OCI-LY1 (cell line): ENCODE measurements at regions not wholly inside any gene's neighbourhood (a gene's known extent, or its start where the extent isn't known, plus 50 kb on each side); places are given as distances from the start of the nearest gene placed in this dataset.

Source experiments
- H2AFZ ChIP-seq: fragments of 200-600 bp; sonication (generic), shearing (Covaris generic); 2 replicates; pipeline ENCODE4 v1.6.0; 2014; ENCODE audit warnings: antibody characterized with exemption, mild to moderate bottlenecking, low read length
- H3F3A ChIP-seq: fragments of 200-600 bp; sonication (generic), shearing (Covaris generic); 2 replicates; pipeline ENCODE4 v1.6.0; 2014; ENCODE audit warnings: mild to moderate bottlenecking, antibody characterized with exemption, low read length, moderate library complexity; ENCODE audit not compliant: insufficient read depth
- H3K27ac ChIP-seq: fragments of 200-600 bp; sonication (generic); 2 replicates; pipeline ENCODE4 v1.5.1; 2014; ENCODE audit warnings: low read length, mixed run types, mild to moderate bottlenecking, low read depth; ENCODE audit not compliant: poor library complexity, severe bottlenecking
- H3K27me3 ChIP-seq: fragments of 200-600 bp; sonication (generic); 2 replicates; pipeline ENCODE4 v1.6.0; 2014; ENCODE audit warnings: antibody characterized with exemption, mild to moderate bottlenecking, low read length, moderate library complexity; ENCODE audit not compliant: insufficient read depth
- H3K36me3 ChIP-seq: fragments of 200-600 bp; sonication (generic); 2 replicates; pipeline ENCODE4 v1.6.1; 2014; ENCODE audit warnings: mild to moderate bottlenecking, antibody characterized with exemption, low read length, moderate library complexity, mixed read lengths; ENCODE audit not compliant: insufficient read depth
- H3K4me1 ChIP-seq: fragments of 200-600 bp; sonication (generic); 2 replicates; pipeline ENCODE4 v1.5.1; 2014; ENCODE audit warnings: mild to moderate bottlenecking, low read length, moderate library complexity; ENCODE audit not compliant: insufficient read depth, severe bottlenecking
- H3K4me2 ChIP-seq: fragments of 200-600 bp; sonication (generic), shearing (Covaris generic); 2 replicates; pipeline ENCODE4 v1.6.1; 2014; ENCODE audit warnings: low read length
- H3K4me3 ChIP-seq: fragments of 200-600 bp; sonication (generic); 2 replicates; pipeline ENCODE4 v1.5.1; 2014; ENCODE audit warnings: low read length, low read depth, mild to moderate bottlenecking, mixed read lengths; ENCODE audit not compliant: poor library complexity, severe bottlenecking
- H3K79me2 ChIP-seq: fragments of 200-600 bp; shearing (Covaris generic); 2 replicates; pipeline ENCODE4 v1.6.1; 2016; ENCODE audit warnings: mixed run types, low read length, mixed read lengths; ENCODE audit not compliant: insufficient read depth
- H3K9ac ChIP-seq: fragments of 200-600 bp; sonication (generic), shearing (Covaris generic); 2 replicates; pipeline ENCODE4 v1.6.1; 2014; ENCODE audit warnings: mild to moderate bottlenecking, low read length, mixed read lengths
- H3K9me2 ChIP-seq: fragments of 200-600 bp; sonication (generic), shearing (Covaris generic); 2 replicates; pipeline ENCODE4 v1.6.1; 2014; ENCODE audit warnings: low read depth, mild to moderate bottlenecking, low read length, mixed read lengths
- H3K9me3 ChIP-seq: fragments of 200-600 bp; shearing (Covaris generic); 2 replicates; pipeline ENCODE4 v1.6.1; 2014; ENCODE audit warnings: low read length, mixed read lengths
- H4K20me1 ChIP-seq: fragments of 200-600 bp; sonication (generic), shearing (Covaris generic); 2 replicates; pipeline ENCODE4 v1.6.0; 2016; ENCODE audit warnings: mild to moderate bottlenecking, low read length; ENCODE audit not compliant: insufficient read depth
- EZH2 ChIP-seq: fragments of 200-600 bp; sonication (generic), shearing (Covaris generic); IDR thresholded peaks from 2 replicates; pipeline ENCODE4 v1.8.0; 2017; ENCODE audit warnings: borderline replicate concordance, mixed run types, mild to moderate bottlenecking, antibody characterized with exemption, low read length, moderate library complexity, mixed read lengths
- TF ChIP-seq, protein P1 (sequence below): fragments of 200-600 bp; sonication (generic), shearing (Covaris generic); IDR thresholded peaks from 2 replicates; pipeline ENCODE4 v1.5.1; 2017; ENCODE audit warnings: mild to moderate bottlenecking, antibody characterized with exemption, low read length, moderate library complexity, mixed read lengths

DNA sequence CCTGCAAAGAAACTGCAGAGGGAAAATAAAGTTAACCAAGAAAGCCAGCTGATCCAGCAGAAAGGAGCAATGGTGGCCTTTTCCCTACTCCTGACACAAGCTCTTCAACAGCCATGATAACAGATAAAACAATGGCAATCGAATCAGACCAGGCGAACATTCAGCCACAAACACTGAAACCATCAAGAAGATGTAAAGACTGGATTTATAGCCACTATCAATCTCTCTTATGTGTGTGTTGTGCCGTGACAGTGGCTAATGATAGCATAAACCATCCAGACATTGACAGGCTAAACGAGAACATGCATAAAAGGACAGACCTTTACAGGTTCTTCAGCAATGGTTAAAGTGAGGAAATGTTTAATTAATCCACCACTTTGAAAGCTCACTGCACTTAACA lies 78.1 kb upstream of the RAB4A start:
- Histone ChIP-seq H3K4me3 (no peak overlapping the region), H3K9ac (no peak overlapping the region), H3K9me2 (no peaks in the 10 kb centered on the region), H3K27ac (no peak overlapping the region), H3K4me2 (no peak overlapping the region), H2AFZ (no peak overlapping the region), H3F3A (no peaks in the 10 kb centered on the region), H3K79me2 (no peaks in the 10 kb centered on the region), H3K9me3 (no peaks in the 10 kb centered on the region), H3K4me1 (no peaks in the 10 kb centered on the region), H4K20me1 (no peaks in the 10 kb centered on the region), H3K36me3 (no peaks in the 10 kb centered on the region), H3K27me3 (no peaks in the 10 kb centered on the region)
- TF ChIP-seq, protein P1, sequence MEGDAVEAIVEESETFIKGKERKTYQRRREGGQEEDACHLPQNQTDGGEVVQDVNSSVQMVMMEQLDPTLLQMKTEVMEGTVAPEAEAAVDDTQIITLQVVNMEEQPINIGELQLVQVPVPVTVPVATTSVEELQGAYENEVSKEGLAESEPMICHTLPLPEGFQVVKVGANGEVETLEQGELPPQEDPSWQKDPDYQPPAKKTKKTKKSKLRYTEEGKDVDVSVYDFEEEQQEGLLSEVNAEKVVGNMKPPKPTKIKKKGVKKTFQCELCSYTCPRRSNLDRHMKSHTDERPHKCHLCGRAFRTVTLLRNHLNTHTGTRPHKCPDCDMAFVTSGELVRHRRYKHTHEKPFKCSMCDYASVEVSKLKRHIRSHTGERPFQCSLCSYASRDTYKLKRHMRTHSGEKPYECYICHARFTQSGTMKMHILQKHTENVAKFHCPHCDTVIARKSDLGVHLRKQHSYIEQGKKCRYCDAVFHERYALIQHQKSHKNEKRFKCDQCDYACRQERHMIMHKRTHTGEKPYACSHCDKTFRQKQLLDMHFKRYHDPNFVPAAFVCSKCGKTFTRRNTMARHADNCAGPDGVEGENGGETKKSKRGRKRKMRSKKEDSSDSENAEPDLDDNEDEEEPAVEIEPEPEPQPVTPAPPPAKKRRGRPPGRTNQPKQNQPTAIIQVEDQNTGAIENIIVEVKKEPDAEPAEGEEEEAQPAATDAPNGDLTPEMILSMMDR = no peak
- TF ChIP-seq EZH2 = no peak

DNA sequence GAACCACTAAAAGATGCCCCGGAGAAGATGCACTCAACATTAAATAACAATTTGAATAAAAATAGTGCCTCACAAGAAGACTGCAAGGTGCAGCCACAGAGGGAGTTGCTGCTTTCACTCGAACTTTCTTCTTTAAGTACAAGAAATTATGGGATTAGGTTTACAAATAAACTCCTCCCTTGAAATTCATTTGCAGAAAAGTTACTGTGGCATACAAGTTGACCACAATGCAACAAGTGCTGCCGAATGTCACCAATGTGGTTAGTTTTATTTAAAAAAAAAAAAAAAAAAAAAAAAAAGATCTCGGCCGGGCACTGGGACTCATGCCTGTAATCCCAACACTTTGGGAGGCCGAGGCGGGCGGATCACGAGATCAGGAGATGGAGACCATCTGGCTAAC lies 76.8 kb upstream of the RAB4A start:
- Histone ChIP-seq H3K27ac (no peak overlapping the region), H3K4me2 (no peak overlapping the region), H2AFZ (no peak overlapping the region), H3K79me2 (no peaks in the 10 kb centered on the region), H3K27me3 (no peaks in the 10 kb centered on the region), H4K20me1 (no peaks in the 10 kb centered on the region), H3K4me1 (no peaks in the 10 kb centered on the region), H3K9ac (no peak overlapping the region), H3F3A (no peaks in the 10 kb centered on the region), H3K9me2 (no peaks in the 10 kb centered on the region), H3K9me3 (no peaks in the 10 kb centered on the region), H3K4me3 (no peak overlapping the region), H3K36me3 (no peaks in the 10 kb centered on the region)
- TF ChIP-seq EZH2 = no peak
- TF ChIP-seq, protein P1 = no peak

DNA sequence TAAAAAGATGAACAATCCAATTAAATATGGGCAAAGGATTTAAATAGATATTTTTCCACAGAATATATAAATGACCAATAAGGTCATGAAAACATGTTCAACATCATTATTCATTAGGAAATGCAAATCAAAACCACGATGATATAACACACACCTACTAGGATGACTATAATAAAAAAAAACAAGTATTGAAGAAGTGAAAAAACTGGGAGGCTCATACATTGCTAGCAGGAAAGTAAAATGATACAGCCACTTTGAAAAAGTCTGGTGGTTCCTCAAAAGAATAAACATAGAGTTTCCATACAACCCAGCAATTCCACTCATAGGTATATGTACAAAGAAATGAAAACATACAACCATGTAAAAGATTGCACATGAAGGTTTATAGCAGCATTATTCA lies 75.7 kb upstream of the RAB4A start:
- Histone ChIP-seq H2AFZ (no peak overlapping the region), H3K4me3 (no peak overlapping the region), H3K27me3 (no peaks in the 10 kb centered on the region), H4K20me1 (no peaks in the 10 kb centered on the region), H3K4me2 (no peak overlapping the region), H3K36me3 (no peaks in the 10 kb centered on the region), H3K4me1 (peaks cover 4% of the 10 kb centered on the region), H3K9me2 (no peaks in the 10 kb centered on the region), H3F3A (no peaks in the 10 kb centered on the region), H3K27ac (no peak overlapping the region), H3K9me3 (no peaks in the 10 kb centered on the region), H3K9ac (no peak overlapping the region), H3K79me2 (no peaks in the 10 kb centered on the region)
- no peak for TF ChIP-seq EZH2
- TF ChIP-seq, protein P1 = no peak
